Liver (tissue), 8 donors: ENCODE measurements at regions not wholly inside any gene's neighbourhood (a gene's known extent, or its start where the extent isn't known, plus 50 kb on each side); places are given as distances from the start of the nearest gene placed in this dataset.

ENCODE experiments used
- DNase-seq: peaks from one replicate; pipeline ENCODE4 v3.0.0-alpha.2; 2017; ENCODE audit warnings: low spot score
- H3K27ac ChIP-seq, 2 donors: one replicate each; pipeline ENCODE4 v1.7.0; 2013; ENCODE audit warnings: inconsistent platforms in 2 of 2, low read length in 2 of 2, control low read depth in 1 of 2, low read depth in 1 of 2, mild to moderate bottlenecking in 1 of 2
- H3K27me3 ChIP-seq, 4 donors: one replicate each; pipeline versions ENCODE4 v1.6.1 to v1.7.0; 2013; ENCODE audit warnings: low read length in 3 of 4, inconsistent platforms in 1 of 4, mild to moderate bottlenecking in 1 of 4, moderate library complexity in 1 of 4; ENCODE audit not compliant: control insufficient read depth in 4 of 4, insufficient read depth in 4 of 4
- H3K36me3 ChIP-seq, 4 donors: one replicate each; pipeline versions ENCODE4 v1.6.1 to v1.7.0; 2013; ENCODE audit warnings: low read length in 3 of 4, mild to moderate bottlenecking in 3 of 4, low read depth in 1 of 4, moderate library complexity in 1 of 4; ENCODE audit not compliant: control insufficient read depth in 4 of 4, insufficient read depth in 3 of 4
- H3K4me1 ChIP-seq, 4 donors: one replicate each; pipeline versions ENCODE4 v1.6.1 to v1.7.0; 2013; ENCODE audit warnings: low read length in 3 of 4, mild to moderate bottlenecking in 3 of 4, moderate library complexity in 1 of 4; ENCODE audit not compliant: control insufficient read depth in 4 of 4, insufficient read depth in 4 of 4
- H3K4me3 ChIP-seq, 3 donors: one replicate each; pipeline versions ENCODE4 v1.6.1 to v1.7.0; 2013; ENCODE audit warnings: low read length in 3 of 3, control low read depth in 1 of 3, low read depth in 1 of 3, mild to moderate bottlenecking in 1 of 3
- H3K9ac ChIP-seq, 2 donors: one replicate each; pipeline ENCODE4 v1.7.0; 2013; ENCODE audit warnings: low read length in 2 of 2, mild to moderate bottlenecking in 2 of 2, moderate library complexity in 2 of 2, control low read depth in 1 of 2, low read depth in 1 of 2
- H3K9me3 ChIP-seq, 4 donors: one replicate each; pipeline versions ENCODE4 v1.6.1 to v1.7.0; 2013; ENCODE audit warnings: low read length in 3 of 4; ENCODE audit not compliant: control insufficient read depth in 4 of 4
- ATF3 ChIP-seq: IDR thresholded peaks from 2 replicates; pipeline ENCODE4 v1.6.1; 2016; ENCODE audit warnings: antibody characterized with exemption
- CTCF ChIP-seq: fragments of 150-350 bp; IDR thresholded peaks from 2 replicates; pipeline ENCODE4 v1.5.1; 2017; ENCODE audit warnings: improper control_type of control experiment, low read depth, low read length; ENCODE audit not compliant: missing input control
- EGR1 ChIP-seq, 2 donors: IDR thresholded peaks; 2 replicates each; pipeline ENCODE4 v1.6.1; 2016 to 2018; ENCODE audit warnings: antibody characterized with exemption in 2 of 2, low read depth in 2 of 2
- FOXA1 ChIP-seq: IDR thresholded peaks from 2 replicates; pipeline ENCODE4 v1.6.1; 2016; ENCODE audit warnings: antibody characterized with exemption
- FOXA2 ChIP-seq: IDR thresholded peaks from 2 replicates; pipeline ENCODE4 v1.6.1; 2016; ENCODE audit warnings: antibody characterized with exemption
- GABPA ChIP-seq, 2 donors: IDR thresholded peaks in 1 of 2; conservative IDR thresholded peaks in 1 of 2; 2 replicates each; pipeline ENCODE4 v1.6.1; 2016; ENCODE audit warnings: antibody characterized with exemption in 2 of 2, mild to moderate bottlenecking in 1 of 2, moderate library complexity in 1 of 2
- HNF4G ChIP-seq: IDR thresholded peaks from 2 replicates; pipeline ENCODE4 v1.6.1; 2016; ENCODE audit warnings: antibody characterized with exemption
- JUND ChIP-seq, 2 donors: IDR thresholded peaks; 2 replicates each; pipeline ENCODE4 v1.6.1; 2016; ENCODE audit warnings: antibody characterized with exemption in 2 of 2
- MAX ChIP-seq: IDR thresholded peaks from 2 replicates; pipeline ENCODE4 v1.6.1; 2016; ENCODE audit warnings: antibody characterized with exemption
- NR2F2 ChIP-seq: IDR thresholded peaks from 2 replicates; pipeline ENCODE4 v1.6.1; 2016; ENCODE audit warnings: antibody characterized with exemption
- RAD21 ChIP-seq, 2 donors: IDR thresholded peaks; 2 replicates each; pipeline ENCODE4 v1.6.1; 2016; ENCODE audit warnings: antibody characterized with exemption in 2 of 2, mild to moderate bottlenecking in 2 of 2
- REST ChIP-seq: IDR thresholded peaks from 2 replicates; pipeline ENCODE4 v1.6.1; 2016; ENCODE audit warnings: antibody characterized with exemption, mild to moderate bottlenecking
- RXRA ChIP-seq, 2 donors: IDR thresholded peaks; 2 replicates each; pipeline ENCODE4 v1.6.1; 2017 to 2018; ENCODE audit warnings: antibody characterized with exemption in 2 of 2, mild to moderate bottlenecking in 1 of 2
- TAF1 ChIP-seq: conservative IDR thresholded peaks from 2 replicates; pipeline ENCODE4 v1.6.1; 2016; ENCODE audit warnings: antibody characterized with exemption, mild to moderate bottlenecking
- YY1 ChIP-seq: IDR thresholded peaks from 2 replicates; pipeline ENCODE4 v1.6.1; 2016; ENCODE audit warnings: antibody characterized with exemption, mild to moderate bottlenecking
- ZBTB33 ChIP-seq: IDR thresholded peaks from 2 replicates; pipeline ENCODE4 v1.6.1; 2016; ENCODE audit warnings: antibody characterized with exemption
- WGBS: extraction: QIAGEN DNeasy Blood & Tissue Kit; methylation state at CpG from one replicate; pipeline ENCODE4 v1.1.7; 2013; 5-methylcytosine and 5-hydroxymethylcytosine counted together
- donor health status: healthy.
- donor health status: healthy.
- donor health status: healthy.
- donor health status: healthy.
- donor health status: healthy.

- TF ChIP-seq REST (no peak), JUND (IDR thresholded peaks at IDR 0.05) (no peak), ATF3 (no peak), TAF1 (no peak)
Measured at GRCh38 chr12:127620735-127621355, 646.1 kb upstream of the TMEM132C start (continued).

GRCh38 chr12:127621366-127621765 lies 645.6 kb upstream of the TMEM132C start:
- Histone ChIP-seq H3K9ac (no peak overlapping the region), H3K4me3 (no peak overlapping the region), H3K9me3 (peaks cover 0 to 4% (median 2%) of the 10 kb centered on the region in 4 donors), H3K27me3 (no peaks in the 10 kb centered on the region), H3K4me1 (no peaks in the 10 kb centered on the region), H3K36me3 (no peaks in the 10 kb centered on the region), H3K27ac (no peak overlapping the region)
- DNase-seq, result no peak
- WGBS, result 74% methylated on average over 9 of the region's 9 CpGs
- TF ChIP-seq MAX, result no peak
- no peak for TF ChIP-seq RAD21 (IDR thresholded peaks at IDR 0.05)
- no peak for TF ChIP-seq FOXA1
- TF ChIP-seq NR2F2, result no peak
- no peak for TF ChIP-seq HNF4G
- TF ChIP-seq ATF3, result no peak
- no peak for TF ChIP-seq ZBTB33
- TF ChIP-seq EGR1 (IDR thresholded peaks at IDR 0.05; ENCODE audit: low read depth in 2 of 2), result no peak
- no peak for TF ChIP-seq TAF1
- no peak for TF ChIP-seq YY1
- no peak for TF ChIP-seq RXRA (IDR thresholded peaks at IDR 0.05)
- TF ChIP-seq GABPA (IDR thresholded peaks at IDR 0.05 in 1 of 2, conservative IDR thresholded peaks at IDR 0.05 in 1 of 2), result no peak

GRCh38 chr12:127623362-127623761 lies 643.6 kb upstream of the TMEM132C start:
- no peaks in the 10 kb centered on the region for H3K36me3 ChIP-seq
- no peak overlapping the region for H3K27ac ChIP-seq
- no peak overlapping the region for H3K4me3 ChIP-seq
- H3K9ac ChIP-seq, result no peak overlapping the region
- 87% methylated on average over 4 of the region's 4 CpGs for WGBS
- H3K9me3 ChIP-seq, result peaks cover 0 to 4% (median 2%) of the 10 kb centered on the region in 4 donors
- H3K27me3 ChIP-seq, result no peaks in the 10 kb centered on the region
- no peaks in the 10 kb centered on the region for H3K4me1 ChIP-seq
- no peak for DNase-seq
- TF ChIP-seq RXRA (IDR thresholded peaks at IDR 0.05), result no peak
- TF ChIP-seq REST, result no peak
- TF ChIP-seq NR2F2, result no peak
- no peak for TF ChIP-seq RAD21 (IDR thresholded peaks at IDR 0.05)
- no peak for TF ChIP-seq EGR1 (IDR thresholded peaks at IDR 0.05; ENCODE audit: low read depth in 2 of 2)
- TF ChIP-seq FOXA2, result no peak
- TF ChIP-seq GABPA (IDR thresholded peaks at IDR 0.05 in 1 of 2, conservative IDR thresholded peaks at IDR 0.05 in 1 of 2), result no peak
- TF ChIP-seq FOXA1, result no peak
- TF ChIP-seq CTCF, result no peak
